Esophagus muscularis mucosa (tissue), 3 donors: ENCODE measurements at regions not wholly inside any gene's neighbourhood (a gene's known extent, or its start where the extent isn't known, plus 50 kb on each side); places are given as distances from the start of the nearest gene placed in this dataset.

Experiments
- POLR2A ChIP-seq: fragments of 450-650 bp; IDR thresholded peaks from one replicate; pipeline ENCODE4 v1.6.1; 2017; ENCODE audit warnings: antibody characterized with exemption, moderate library complexity, mild to moderate bottlenecking, low read depth
- TF ChIP-seq, protein P1 (sequence below), 3 experiments: fragments of 200-600 bp in 2 of 3; fragments of 450-650 bp in 1 of 3; sonication (generic) in 2 of 3; IDR thresholded peaks; one replicate each; pipeline ENCODE4 v1.5.1; 2017 to 2019; ENCODE audit warnings: antibody characterized with exemption in 3 of 3, mild to moderate bottlenecking in 2 of 3, moderate library complexity in 1 of 3

DNA sequence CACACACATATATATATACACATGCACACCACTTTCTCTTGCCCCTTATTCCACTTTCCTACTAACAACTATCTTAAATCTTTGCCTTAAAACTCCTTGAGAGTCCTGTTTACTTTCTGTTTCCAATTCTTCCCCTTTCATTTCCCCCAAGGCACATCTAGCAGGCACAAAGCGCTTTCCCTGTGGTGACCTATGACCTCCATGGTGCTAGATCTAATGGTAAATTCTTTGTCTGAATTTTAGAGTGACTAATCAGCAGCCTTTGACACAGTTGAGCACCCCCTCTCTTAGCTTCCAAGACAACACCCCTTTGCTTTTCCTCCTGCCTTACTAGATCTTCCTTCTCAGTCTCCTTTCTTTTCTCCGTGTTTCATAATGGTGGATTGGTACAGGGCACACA lies 236.4 kb upstream of the TTC29 start:
- TF ChIP-seq, protein P1, sequence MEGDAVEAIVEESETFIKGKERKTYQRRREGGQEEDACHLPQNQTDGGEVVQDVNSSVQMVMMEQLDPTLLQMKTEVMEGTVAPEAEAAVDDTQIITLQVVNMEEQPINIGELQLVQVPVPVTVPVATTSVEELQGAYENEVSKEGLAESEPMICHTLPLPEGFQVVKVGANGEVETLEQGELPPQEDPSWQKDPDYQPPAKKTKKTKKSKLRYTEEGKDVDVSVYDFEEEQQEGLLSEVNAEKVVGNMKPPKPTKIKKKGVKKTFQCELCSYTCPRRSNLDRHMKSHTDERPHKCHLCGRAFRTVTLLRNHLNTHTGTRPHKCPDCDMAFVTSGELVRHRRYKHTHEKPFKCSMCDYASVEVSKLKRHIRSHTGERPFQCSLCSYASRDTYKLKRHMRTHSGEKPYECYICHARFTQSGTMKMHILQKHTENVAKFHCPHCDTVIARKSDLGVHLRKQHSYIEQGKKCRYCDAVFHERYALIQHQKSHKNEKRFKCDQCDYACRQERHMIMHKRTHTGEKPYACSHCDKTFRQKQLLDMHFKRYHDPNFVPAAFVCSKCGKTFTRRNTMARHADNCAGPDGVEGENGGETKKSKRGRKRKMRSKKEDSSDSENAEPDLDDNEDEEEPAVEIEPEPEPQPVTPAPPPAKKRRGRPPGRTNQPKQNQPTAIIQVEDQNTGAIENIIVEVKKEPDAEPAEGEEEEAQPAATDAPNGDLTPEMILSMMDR (IDR thresholded peaks at IDR 0.05), result no peak
- no peak for TF ChIP-seq POLR2A
